Suprapubic skin (tissue), 4 donors: ENCODE measurements at regions not wholly inside any gene's neighbourhood (a gene's known extent, or its start where the extent isn't known, plus 50 kb on each side); places are given as distances from the start of the nearest gene placed in this dataset.

ENCODE experiments used
- DNase-seq, 2 donors: peaks; one replicate each; pipeline ENCODE4 v3.0.0-alpha.2; 2019; ENCODE audit warnings: low spot score in 2 of 2
- H3K27ac ChIP-seq: fragments of 200-600 bp; sonication (generic); one replicate; pipeline ENCODE4 v1.5.1; 2019
- H3K27me3 ChIP-seq: fragments of 200-600 bp; sonication (generic); one replicate; pipeline ENCODE4 v1.5.1; 2019
- H3K36me3 ChIP-seq: fragments of 200-600 bp; sonication (generic); one replicate; pipeline ENCODE4 v1.5.1; 2019
- H3K4me1 ChIP-seq: fragments of 200-600 bp; sonication (generic); one replicate; pipeline ENCODE4 v1.5.1; 2019
- H3K4me3 ChIP-seq: fragments of 200-600 bp; sonication (generic); one replicate; pipeline ENCODE4 v1.5.1; 2019; ENCODE audit warnings: mild to moderate bottlenecking
- H3K9me3 ChIP-seq: fragments of 200-600 bp; sonication (generic); one replicate; pipeline ENCODE4 v1.5.1; 2019
- EP300 ChIP-seq: sonication (generic); formaldehyde crosslinking; IDR thresholded peaks from one replicate; pipeline ENCODE4 v1.6.1; 2017; ENCODE audit warnings: antibody characterized with exemption
- POLR2A ChIP-seq, 2 donors: fragments of 450-650 bp; IDR thresholded peaks; one replicate each; pipeline ENCODE4 v1.6.1; 2017; ENCODE audit warnings: antibody characterized with exemption in 2 of 2, mild to moderate bottlenecking in 2 of 2, moderate library complexity in 2 of 2
- POLR2AphosphoS5 ChIP-seq, 3 donors: sonication (generic); formaldehyde crosslinking; IDR thresholded peaks; one replicate each; pipeline ENCODE4 v1.6.1; 2017; ENCODE audit warnings: antibody characterized with exemption in 3 of 3
- WGBS: methylation state at CpG from one replicate; pipeline ENCODE4 v1.1.5; 2018; 5-methylcytosine and 5-hydroxymethylcytosine counted together
- TF ChIP-seq, protein P1 (sequence below), 2 donors: fragments of 200-600 bp in 1 of 2; fragments of 450-650 bp in 1 of 2; sonication (generic) in 1 of 2; IDR thresholded peaks; one replicate each; pipeline ENCODE4 v1.5.1; 2016 to 2019; ENCODE audit warnings: antibody characterized with exemption in 2 of 2, mild to moderate bottlenecking in 1 of 2, moderate library complexity in 1 of 2

- no peaks in the 10 kb centered on the region for H3K36me3 ChIP-seq
- WGBS: 76% methylated on average over 2 of the region's 2 CpGs
- H3K9me3 ChIP-seq: no peaks in the 10 kb centered on the region
- TF ChIP-seq, protein P1, sequence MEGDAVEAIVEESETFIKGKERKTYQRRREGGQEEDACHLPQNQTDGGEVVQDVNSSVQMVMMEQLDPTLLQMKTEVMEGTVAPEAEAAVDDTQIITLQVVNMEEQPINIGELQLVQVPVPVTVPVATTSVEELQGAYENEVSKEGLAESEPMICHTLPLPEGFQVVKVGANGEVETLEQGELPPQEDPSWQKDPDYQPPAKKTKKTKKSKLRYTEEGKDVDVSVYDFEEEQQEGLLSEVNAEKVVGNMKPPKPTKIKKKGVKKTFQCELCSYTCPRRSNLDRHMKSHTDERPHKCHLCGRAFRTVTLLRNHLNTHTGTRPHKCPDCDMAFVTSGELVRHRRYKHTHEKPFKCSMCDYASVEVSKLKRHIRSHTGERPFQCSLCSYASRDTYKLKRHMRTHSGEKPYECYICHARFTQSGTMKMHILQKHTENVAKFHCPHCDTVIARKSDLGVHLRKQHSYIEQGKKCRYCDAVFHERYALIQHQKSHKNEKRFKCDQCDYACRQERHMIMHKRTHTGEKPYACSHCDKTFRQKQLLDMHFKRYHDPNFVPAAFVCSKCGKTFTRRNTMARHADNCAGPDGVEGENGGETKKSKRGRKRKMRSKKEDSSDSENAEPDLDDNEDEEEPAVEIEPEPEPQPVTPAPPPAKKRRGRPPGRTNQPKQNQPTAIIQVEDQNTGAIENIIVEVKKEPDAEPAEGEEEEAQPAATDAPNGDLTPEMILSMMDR (IDR thresholded peaks at IDR 0.05): no peak
- TF ChIP-seq POLR2AphosphoS5 (IDR thresholded peaks at IDR 0.05) (no peak), EP300 (no peak), POLR2A (IDR thresholded peaks at IDR 0.05) (no peak)
- H3K27ac ChIP-seq: no peak overlapping the region
- H3K4me1 ChIP-seq: no peaks in the 10 kb centered on the region
- H3K27me3 ChIP-seq: no peaks in the 10 kb centered on the region
- DNase-seq: no peak
- H3K4me3 ChIP-seq: no peak overlapping the region
Measured at GRCh38 chr12:97977870-97978405, 515.3 kb downstream of the RMST start.

DNA sequence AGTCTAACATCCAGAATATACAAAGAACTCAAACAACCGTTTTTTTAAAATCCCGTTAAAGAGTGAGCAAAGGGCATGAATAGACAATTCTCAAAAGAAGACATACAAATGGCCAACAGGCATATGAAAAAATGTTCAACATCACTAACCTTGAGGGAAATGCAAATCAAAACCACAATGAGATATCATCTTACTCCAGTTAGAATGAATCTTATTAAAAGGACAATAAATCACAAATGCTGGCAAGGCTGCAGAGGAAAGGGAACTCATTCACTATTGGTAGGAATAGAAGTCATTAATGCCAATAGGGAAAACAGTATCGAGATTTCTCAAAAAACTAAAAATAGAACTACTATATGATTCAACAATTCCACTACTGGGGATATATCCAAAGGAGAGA lies 520.1 kb downstream of the RMST start:
- no peaks in the 10 kb centered on the region for H3K27me3 ChIP-seq
- no peaks in the 10 kb centered on the region for H3K4me1 ChIP-seq
- no peak for TF ChIP-seq POLR2AphosphoS5 (IDR thresholded peaks at IDR 0.05)
- no peak for TF ChIP-seq EP300
- TF ChIP-seq POLR2A (IDR thresholded peaks at IDR 0.05): no peak
- TF ChIP-seq, protein P1 (IDR thresholded peaks at IDR 0.05): no peak
- no peaks in the 10 kb centered on the region for H3K9me3 ChIP-seq
- no peak overlapping the region for H3K27ac ChIP-seq
- H3K36me3 ChIP-seq: no peaks in the 10 kb centered on the region
- no peak for DNase-seq
- no peak overlapping the region for H3K4me3 ChIP-seq
- 54% methylated on average over 3 of the region's 3 CpGs for WGBS

DNA sequence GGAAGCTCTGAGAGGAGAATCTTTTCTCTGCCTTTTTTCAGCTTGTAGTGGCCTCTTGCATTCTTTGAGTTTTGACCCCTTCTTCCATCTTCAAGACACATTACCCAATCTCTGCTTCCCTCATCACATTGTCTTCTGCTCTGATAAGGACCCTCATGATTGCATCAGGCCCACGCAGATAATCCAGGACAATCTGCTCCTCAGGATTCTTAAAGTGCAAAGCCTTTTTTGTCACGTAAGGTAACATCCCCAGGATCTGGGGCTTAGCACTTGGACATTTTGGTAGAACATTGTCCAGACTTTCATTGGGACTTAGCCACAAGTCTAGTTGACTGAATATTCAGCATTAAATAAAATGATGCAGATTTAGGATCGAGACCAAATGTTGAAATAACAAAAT lies 521.2 kb downstream of the RMST start:
- Histone ChIP-seq H3K9me3 (no peaks in the 10 kb centered on the region), H3K4me3 (no peak overlapping the region), H3K4me1 (no peaks in the 10 kb centered on the region), H3K36me3 (no peaks in the 10 kb centered on the region), H3K27me3 (no peaks in the 10 kb centered on the region), H3K27ac (no peak overlapping the region)
- 82% methylated on average over 3 of the region's 3 CpGs for WGBS
- no peak for DNase-seq
- TF ChIP-seq POLR2AphosphoS5 (IDR thresholded peaks at IDR 0.05) (no peak), POLR2A (IDR thresholded peaks at IDR 0.05) (no peak), EP300 (no peak)
- TF ChIP-seq, protein P1 (IDR thresholded peaks at IDR 0.05): no peak

DNA sequence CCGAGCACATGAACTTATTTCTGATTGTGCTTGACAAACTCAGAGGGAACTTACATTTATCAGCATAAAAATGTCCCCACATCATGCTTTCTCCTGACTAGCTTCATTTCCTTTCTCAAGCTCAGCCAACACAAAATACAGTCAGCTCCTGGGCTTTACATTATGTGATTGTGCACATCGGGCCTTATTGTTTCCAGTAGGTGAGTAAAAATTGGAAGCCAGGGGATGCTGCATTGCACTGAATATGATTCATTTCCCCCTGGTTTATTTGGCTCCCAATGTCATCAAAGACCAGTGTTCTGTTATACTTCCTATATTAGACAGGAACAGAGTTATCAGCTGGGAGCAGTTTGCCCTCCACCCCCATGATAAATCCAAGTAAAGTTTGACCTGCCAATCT lies 521.8 kb downstream of the RMST start:
- Histone ChIP-seq H3K4me1 (no peaks in the 10 kb centered on the region), H3K36me3 (no peaks in the 10 kb centered on the region), H3K4me3 (no peak overlapping the region), H3K27ac (no peak overlapping the region), H3K27me3 (no peaks in the 10 kb centered on the region), H3K9me3 (no peaks in the 10 kb centered on the region)
- 73% methylated on average over 2 of the region's 2 CpGs for WGBS
- no peak for TF ChIP-seq POLR2A (IDR thresholded peaks at IDR 0.05)
- TF ChIP-seq, protein P1 (IDR thresholded peaks at IDR 0.05): no peak
- no peak for TF ChIP-seq POLR2AphosphoS5 (IDR thresholded peaks at IDR 0.05)
- no peak for TF ChIP-seq EP300
- DNase-seq: no peak

DNA sequence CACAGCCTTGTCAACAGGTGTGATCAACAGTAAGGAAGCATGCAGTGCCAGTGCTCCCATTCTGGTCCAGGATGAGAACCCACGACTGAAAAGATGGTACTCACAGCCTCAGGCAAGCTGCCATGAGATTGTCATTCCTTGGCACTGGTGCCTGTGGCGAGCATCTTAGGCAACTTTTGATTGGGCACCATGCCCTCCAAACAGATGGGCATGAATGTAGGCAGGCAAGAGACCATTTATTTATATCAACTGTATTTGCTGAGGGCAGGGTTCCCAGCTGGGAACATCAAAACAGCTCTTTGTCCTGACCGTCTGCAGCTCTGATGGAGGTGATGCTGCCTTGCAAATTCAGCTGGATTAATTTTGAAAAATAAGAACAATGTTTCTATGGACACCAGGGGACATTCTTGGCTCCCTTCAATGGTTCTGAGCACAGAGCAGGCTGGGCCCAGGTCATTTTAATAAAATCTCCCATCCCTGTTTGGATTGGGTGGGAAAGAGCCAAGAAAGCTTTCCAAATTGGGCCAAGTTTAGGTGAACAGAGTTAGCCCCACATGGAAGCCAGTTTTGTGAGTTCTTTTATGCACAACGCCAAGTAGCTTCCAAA lies 522.5 kb downstream of the RMST start:
- H3K27me3 ChIP-seq: no peaks in the 10 kb centered on the region
- 54% methylated on average over 3 of the region's 4 CpGs for WGBS
- H3K9me3 ChIP-seq: no peaks in the 10 kb centered on the region
- no peaks in the 10 kb centered on the region for H3K4me1 ChIP-seq
- H3K36me3 ChIP-seq: no peaks in the 10 kb centered on the region
- no peak overlapping the region for H3K4me3 ChIP-seq
- no peak for DNase-seq
- TF ChIP-seq POLR2A (IDR thresholded peaks at IDR 0.05) (no peak), EP300 (no peak), POLR2AphosphoS5 (IDR thresholded peaks at IDR 0.05) (no peak)
- TF ChIP-seq, protein P1 (IDR thresholded peaks at IDR 0.05): no peak
- H3K27ac ChIP-seq: no peak overlapping the region
